HG03025 (cell line): ENCODE measurements at regions not wholly inside any gene's neighbourhood (a gene's known extent, or its start where the extent isn't known, plus 50 kb on each side); places are given as distances from the start of the nearest gene placed in this dataset.

Experiments
- ATAC-seq: cut with Tn5 transposase; IDR thresholded peaks from one replicate; pipeline ENCODE4 v1.9.1; 2021; ENCODE audit warnings: mild to moderate bottlenecking, moderate library complexity; ENCODE audit not compliant: unreplicated experiment, low FRiP score

DNA sequence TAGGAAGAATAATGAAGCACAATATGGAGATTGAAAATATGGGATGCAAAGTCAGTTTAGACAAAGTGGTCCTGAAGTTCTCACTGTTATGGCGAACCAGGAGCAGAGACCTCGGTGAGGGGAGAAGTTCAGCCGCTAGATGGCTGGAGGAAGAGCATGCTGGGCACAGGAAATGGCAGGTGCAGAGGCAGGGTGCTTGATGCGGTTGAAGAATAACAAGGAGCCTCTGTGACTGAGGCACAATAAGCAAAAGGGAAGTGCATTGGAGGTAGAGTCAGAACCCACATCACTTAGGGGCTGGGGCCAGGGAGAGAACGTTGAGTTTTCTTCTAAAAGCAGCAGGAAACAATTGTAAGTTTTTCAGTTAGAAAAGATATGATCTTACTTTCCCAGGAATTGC, 1725.2 kb downstream of the EFNB2 start:
- no peak for ATAC-seq

DNA sequence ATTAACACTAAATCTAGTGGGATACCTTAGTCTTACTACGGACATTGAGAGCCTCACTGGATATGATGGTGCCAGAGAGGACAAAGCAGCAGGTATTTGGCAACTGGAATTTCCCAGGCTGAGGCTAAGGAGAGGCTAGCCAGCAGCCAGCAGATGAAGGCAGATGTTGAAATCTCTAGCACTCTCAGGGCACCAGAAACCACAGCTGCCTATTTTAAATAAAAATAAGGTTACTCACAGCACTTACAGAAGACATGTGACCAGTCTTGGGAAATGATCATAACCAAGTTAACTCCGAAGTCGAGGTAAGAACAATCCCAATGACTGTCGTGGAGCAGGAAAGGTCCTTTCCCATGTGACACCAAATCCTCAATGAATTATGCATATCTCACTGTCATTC, 1726.0 kb downstream of the EFNB2 start:
- no peak for ATAC-seq

DNA sequence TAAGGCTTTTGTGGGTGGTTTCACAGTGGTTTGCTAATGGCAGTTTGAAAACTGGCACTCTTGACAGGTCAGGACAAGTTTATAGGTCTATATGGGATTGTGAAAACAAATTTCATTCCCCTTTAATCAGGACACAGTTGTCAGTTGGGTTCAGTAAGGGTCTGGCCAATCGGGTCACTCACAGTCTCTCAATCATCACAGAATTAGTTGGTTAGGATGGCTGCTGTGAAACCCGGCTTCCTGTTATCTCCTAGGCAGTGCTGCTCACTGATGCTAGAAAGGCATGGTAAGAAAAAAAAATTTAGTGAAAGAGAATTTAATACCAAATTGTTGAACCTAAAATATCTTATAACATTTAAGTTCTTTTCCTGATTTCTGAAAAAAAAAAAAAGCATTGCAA, 1730.1 kb downstream of the EFNB2 start:
- ATAC-seq, result no peak

DNA sequence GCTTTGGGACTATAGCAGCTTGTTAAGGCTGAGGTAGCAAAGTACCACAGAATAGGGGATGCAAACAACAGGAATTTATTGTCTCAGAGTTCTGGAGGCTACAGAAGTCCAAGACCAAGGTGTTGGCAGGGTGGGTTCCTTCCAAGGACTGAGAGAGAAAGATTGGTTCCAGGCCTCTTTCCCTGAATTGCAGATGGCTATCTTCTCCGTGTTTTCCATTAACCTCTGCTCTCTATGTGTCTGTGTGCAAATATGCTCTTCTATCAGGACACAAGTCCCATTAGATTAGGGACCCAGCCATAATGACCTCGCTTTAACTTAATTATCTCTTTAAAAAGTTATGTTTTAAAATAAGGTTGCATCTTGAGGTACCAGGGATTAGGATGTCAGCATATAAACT, 1732.9 kb upstream of the SLC10A2 start:
- ATAC-seq, result no peak

DNA sequence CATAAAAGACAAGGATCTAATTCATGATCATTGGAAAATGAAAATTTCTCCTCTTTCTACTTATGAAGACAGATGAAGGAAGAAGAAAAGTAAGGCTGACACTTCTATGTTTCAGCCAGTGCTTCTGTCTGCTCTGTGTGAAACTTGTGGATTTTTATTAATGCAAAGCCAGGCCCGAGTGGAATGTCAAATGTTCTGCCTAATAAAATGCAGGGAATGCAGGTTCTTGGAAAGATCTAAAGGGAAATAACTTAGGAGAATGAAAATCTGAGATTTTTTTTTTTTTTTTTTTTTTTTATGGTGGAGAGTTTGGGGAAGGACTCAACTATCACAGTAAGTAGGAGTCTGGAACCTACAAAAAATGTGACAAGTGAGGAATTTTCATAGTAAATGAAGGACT, 1732.3 kb upstream of the SLC10A2 start:
- no peak for ATAC-seq

DNA sequence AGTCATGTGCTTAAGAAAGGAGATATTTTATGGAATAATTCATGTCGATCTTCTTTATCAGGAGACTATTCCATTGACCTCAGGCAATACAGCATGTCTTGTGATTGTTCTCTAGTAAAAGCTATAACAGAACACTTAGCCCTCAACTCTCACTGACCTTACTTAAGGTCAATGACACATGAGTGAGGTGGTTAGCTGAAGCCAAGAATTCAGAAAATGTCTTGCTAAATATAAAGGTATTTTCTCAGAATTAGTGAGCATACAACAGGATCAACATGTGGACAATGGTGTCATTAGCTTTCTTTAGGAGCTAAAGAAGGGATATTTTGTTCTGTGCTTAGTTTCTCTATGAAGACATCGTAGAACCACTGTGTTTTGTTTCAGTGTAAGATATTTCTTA, 1730.4 kb upstream of the SLC10A2 start:
- no peak for ATAC-seq

DNA sequence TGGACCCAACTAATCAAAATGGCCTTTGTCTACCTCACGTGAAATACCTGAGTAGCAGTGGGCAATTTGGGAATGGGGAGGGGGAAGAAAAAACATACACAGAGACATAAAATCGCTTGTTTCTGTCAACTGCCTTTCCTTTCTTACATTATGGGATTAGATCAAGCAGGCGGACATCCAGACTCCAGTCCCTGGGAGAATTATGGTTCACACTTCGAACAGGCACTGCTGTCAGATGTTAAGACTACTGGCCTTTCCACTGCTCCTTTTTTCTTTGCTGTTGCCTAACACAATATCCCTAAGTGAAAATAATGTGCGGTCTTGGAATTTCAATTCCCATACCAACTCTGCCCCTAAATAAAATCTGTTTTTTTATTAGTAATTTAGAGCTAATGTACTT, 1719.7 kb upstream of the SLC10A2 start:
- ATAC-seq, result no peak

DNA sequence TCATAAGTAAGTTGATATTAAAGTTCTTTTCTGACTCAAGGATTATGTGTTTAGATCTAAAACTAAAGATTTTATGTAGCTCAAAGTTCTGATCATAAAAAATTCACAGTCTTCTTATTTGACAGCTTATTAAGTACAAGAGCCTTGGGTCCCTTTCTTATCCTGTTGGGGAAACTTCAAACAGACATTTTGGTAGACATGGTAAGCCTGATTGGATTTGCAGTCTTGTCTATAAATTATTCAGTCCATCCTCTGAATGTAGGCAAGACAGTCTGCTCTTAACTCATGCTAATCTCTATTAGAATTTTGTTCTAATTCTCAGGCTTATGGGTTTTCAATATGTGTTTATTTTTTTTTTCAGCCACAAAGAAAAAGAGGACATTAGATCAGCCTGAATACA, 1718.7 kb upstream of the SLC10A2 start:
- ATAC-seq, result no peak

DNA sequence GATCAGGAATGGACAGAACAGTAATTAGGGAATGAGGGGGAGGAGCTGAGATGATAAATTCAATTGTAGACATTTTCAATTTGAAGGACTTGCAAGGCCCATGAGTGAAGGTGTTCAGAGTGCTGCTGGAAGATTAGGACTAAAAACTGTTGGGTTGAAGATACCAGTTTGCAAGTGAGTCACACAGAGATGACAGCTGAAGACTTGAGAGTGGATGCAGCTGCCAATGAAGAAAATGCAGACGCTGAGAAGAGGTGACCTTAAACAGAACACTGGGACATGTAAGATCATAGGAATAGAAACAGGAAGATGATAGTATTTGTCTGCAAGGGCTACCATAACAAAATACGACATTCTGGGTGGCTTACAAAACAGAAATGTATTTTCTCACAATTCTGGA, 1716.5 kb upstream of the SLC10A2 start:
- ATAC-seq, result no peak

DNA sequence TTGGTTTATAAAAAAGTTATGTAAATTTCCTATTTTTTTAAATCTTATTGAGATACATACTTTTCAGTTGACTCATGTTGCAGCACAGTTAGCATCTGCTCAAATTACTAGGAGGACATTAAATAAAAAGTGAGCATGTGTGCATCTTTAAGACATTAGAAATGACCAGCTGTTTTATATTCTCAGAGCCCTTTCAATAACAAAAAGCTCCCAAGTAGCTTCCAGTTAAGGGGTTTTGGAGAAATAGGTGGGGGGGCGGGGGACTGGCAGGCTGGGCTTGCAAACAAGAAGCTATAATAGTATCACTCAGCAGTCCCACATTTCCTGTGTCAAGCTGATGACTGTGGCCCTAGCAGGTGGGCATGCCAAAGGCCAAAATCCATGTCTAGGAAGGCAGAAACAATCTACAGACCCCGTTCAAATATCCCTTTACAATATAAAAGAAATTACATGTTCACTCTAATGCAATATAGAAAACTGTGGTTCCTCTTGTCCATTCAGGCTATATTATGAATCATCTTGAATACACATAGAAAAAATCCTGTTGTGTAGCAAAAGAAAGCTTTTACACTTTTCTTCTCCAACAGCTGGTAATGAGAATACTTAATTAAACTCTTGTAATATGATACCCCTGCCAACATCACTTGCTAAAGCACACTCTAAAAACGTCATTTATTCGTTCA, 1713.2 kb upstream of the SLC10A2 start:
- ATAC-seq, result no peak

DNA sequence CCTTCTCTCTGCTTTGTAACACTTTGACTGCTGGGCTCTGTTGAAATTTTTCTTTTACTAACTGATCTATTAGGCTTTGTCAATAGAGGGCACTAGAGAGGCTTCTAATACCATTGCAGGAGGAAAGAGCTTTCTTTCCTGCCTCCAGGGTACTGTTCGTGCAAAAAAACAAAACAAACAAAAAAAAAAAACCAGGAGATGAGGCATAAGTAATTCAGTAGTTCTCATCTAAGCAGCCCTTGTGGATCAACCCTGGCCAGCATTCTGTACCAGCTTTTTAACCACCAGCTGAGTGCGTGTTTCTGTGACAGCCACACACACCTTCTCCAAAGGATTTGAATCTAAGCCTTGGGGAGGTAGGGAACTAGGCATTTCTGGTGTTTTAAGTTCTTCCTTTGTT, 1707.6 kb upstream of the SLC10A2 start:
- peak; percentile 71 for ATAC-seq

DNA sequence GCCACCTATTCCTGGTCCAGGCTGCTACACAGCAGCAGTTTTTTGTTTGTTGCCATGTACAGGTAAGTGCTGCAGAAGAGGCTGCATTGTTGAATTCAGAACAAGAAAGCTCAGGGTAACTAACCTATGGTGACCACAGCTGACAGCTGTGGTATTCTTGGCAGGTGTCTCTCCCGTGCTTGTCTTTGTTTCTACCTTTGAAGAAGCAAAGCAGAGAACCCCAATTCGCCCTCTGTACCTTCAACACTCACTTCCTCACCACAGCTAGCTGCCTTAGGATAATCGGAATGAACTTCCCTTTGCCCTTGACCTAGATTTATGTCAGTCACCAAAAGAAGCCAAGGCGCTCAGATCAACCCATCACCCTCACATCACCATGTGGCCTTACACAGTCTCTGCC, 1703.3 kb upstream of the SLC10A2 start:
- ATAC-seq, result no peak

DNA sequence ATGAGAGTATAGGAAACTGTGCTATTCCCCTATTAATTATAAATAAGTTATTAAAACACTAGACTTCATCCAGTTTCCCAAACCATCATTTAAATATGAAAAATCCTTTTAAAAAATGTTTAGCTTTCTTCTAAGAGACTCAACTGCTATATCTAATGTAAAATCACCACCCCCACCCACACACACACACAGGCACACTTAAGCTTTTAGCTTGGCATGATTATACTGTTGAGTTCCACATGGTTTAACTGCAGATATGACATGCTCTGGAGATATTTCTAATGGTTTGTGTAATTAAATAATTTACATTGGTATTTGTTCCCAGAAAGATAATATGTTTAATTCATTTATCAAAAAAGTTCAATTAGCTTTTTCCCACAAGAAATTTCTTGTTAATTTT, 1700.1 kb upstream of the SLC10A2 start:
- no peak for ATAC-seq

DNA sequence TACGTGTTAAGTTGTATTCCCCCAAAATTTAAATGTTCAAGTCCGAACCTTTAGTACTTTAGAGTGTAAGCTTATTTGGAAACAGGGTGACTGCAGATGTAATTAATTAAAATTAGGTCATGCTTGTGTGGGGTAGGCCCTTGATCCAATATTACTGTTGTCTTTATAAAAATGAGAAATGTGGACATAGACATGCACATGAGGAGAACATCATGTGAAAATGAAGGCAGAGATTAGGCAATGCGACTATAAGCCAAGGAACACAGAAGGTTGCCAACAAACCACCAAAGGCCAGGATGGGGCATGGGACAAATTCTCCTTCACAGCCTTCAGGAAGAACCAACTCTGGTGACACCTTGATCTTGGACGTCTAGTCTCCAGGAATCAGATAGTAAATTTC, 1698.4 kb upstream of the SLC10A2 start:
- ATAC-seq, result no peak

DNA sequence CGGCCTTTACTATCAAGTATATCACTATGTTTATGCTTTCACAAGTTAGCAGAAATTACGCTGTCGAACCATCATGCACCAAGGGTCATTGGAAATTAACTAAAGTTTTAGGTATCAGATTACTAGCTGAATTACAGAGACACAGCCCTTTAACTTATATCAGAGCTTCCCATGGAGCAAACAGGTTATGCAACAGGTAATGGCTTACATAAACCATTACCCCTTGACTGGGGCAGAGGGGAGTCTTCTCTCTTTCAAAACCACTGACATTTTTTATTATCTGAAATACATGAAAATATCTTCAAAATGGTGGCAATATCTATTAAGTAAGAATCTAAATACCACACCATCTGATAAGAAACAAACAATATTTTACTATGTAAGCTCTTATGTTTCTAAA, 1692.9 kb upstream of the SLC10A2 start:
- no peak for ATAC-seq

DNA sequence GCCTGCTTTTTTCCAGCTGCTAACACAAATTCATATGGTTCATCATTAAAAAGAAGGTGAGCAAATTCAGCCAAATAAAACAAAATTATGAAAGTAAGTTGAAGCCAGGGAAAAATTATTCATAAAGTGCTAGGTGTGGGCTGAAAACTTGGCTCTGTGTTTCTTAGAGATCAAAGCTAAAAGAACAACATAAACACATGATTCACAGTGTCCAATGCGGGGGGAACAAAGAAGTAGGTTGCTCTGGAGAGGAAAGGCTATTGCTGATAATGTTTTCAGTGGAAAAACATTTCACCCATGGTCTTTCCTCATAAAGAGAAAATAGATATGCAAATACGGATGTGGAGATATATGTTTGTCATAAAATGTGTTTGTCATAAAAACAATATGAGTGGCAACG, 1691.5 kb upstream of the SLC10A2 start:
- no peak for ATAC-seq

DNA sequence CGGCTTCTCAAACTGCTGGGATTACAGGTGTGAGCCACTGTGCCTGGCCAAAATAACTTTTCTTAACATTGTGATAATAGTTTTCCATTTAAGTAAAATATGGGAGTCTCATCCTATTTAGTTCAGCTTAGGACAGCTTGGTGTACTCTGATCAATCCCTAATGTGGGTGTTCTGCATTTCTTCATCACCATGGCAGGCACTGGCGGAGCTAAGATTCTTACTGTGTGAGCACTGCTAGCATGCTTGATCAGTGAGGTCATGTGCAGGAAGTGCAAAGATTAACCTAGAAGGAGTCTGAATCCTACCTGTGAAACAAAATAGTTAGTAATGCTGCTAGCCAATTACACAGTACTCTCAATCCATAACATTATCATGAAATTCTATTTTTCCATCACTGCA, 1684.2 kb upstream of the SLC10A2 start:
- ATAC-seq, result no peak

DNA sequence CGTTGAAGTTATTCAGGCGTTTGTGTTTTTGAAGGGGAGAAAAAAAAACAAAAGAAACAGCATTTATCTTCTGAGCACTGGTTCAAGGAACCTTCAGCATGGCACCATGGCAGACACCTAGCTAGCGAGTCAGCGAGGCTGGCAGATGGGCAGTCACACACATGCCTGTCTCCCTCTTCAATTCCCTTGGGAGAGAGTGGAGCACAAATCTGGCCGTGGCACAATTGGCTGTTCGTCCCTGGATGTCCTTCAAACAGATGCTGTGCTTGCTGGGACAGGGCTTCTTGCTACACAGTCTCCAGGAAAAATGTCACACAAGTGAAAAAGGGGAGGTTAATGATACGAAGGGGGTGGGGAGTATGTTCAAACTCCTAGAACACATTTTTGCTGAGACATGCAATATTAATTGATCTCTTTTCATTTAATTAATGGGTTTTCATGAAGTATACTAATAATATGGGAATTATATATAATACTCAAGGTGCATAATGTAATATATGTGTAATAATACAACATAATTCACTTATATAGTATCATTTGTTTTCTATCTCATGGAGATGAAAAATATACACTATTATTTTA, 1674.5 kb upstream of the SLC10A2 start:
- no peak for ATAC-seq

DNA sequence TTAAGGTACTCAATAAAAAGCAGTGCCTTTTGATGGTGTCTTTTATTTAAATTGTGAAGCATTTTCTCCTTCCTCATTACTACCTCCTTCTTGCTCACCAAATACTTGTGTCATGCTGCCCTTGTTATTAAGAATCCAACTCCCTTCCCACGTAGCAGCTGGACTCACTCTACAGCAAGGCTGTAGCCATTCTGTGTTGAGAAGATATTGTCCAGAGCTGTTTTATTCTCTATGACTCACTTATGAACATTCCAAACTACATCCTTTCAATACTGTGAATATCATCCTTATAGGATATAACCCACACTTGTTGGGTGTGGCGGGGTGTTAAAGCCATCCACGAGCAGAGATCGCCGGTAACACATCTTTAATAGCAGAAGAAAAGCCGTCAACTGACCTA, 1671.5 kb upstream of the SLC10A2 start:
- ATAC-seq, result no peak

DNA sequence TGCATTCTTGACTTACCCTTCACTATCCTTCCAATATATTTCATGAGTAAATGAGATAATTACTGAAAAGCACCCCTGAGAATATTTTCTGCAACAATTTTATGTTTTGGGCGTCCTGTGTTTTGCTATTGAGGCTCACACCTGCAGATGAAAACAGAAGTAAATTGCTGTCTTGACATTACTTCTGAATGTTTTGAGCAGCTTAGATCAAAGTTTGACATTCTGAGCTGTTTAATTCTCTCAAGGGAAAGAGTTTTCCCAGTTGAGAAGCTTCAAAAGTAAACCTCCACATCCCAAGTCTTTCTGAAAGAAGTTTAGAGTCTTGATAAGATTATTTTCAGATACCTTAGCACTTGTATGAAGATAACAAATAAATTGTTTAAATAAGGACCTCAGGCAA, 1667.2 kb upstream of the SLC10A2 start:
- no peak for ATAC-seq

DNA sequence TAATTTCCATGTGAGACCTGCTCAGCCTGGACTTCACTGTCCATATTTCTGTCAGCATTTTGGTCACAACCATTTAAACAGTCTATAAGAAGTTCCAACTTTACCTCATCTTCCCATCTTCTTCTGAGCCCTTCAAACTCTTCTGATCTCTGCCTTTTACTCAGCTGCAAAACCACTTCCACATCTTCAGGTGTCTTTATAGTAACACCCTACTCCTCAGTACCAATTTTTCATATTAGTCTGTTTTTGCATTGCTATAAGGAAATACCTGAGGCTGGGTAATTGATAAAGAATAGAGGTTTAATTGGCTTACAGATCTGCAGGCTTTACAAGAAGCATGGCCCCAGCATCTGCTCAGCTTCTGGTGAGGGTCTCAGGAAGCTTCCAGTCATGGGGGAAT, 1648.9 kb upstream of the SLC10A2 start:
- ATAC-seq, result no peak

DNA sequence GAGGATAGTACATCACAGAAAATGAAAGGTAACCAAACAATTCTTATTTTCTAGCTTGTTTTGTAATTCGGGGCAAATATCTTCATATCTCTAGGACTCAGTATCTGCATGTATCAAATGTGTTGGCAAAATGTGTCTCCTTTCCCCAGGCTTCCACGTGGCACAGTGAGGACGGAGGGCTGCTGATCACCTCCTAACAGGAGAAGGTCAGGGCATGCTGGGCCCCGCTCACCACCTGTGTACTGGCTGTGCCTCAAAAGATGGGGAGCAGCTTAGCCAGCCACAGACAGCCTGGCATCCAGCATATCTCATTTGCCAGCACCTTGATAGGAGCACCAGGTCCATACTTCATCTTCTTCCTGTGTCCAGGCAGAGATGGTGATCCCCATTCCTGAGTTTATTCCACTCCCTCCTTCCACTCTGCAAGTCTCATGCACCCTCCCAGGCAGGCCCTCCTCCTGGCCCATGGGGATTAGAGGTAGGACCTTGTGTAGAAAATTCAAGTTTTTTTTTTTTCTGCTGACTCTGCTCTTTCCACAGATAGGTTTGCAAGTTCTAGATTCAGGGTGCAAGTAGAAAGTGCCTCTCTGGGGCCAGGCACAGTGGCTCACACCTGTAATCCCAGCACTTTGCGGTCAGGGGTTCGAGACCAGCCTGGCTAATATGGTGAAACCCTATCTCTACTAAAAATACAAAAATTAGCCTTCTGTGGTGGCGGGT, 1639.0 kb upstream of the SLC10A2 start:
- ATAC-seq, result no peak
